Erythroblast (primary cell): ENCODE measurements at regions not wholly inside any gene's neighbourhood (a gene's known extent, or its start where the extent isn't known, plus 50 kb on each side); places are given as distances from the start of the nearest gene placed in this dataset.
"Not testable (repeated sequence)": the region's sequence is repeated elsewhere in the genome, so short reads cannot be mapped to it uniquely, and the experiment has no call there.

Experiments
- DNase-seq, 2 experiments: peaks; one replicate each; lab custom pipeline; 2025; lab: John Stamatoyannopoulos, UW
- GATA1 ChIP-seq: IDR thresholded peaks from 2 replicates; pipeline ENCODE4 v1.6.1; 2011; ENCODE audit warnings: low read depth, mild to moderate bottlenecking, control low read depth, low read length, moderate library complexity
- POLR2A ChIP-seq: IDR thresholded peaks from 2 replicates; pipeline ENCODE4 v1.6.1; 2011; ENCODE audit warnings: mild to moderate bottlenecking, low read length

- TF ChIP-seq GATA1 (no peak), POLR2A (no peak)
These were observed 114.6 kb upstream of the THUMPD2 start for GRCh38 chr2:39893616-39894015.

DNA sequence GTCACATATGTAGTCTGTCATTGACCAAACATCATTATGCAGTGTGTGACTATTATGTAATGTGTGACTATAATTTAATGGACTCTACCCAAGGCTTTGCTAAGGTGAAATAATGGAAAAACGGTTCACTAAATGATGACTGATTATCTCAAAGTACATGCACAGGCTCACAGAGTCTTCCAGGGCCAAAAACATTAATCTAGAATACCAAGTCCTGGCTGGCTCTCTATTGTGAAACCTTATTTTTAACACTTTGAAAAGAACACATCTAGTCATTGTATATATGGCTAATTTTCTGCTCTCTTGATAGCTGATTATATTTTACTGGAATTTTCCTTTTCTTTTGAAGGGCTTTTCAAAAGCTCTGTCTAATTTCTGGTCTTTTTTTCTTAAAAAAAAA is 102.9 kb upstream of the THUMPD2 start:
- TF ChIP-seq GATA1 (no peak), POLR2A (no peak)
- DNase-seq, result no peak

More at GRCh38 chr2:39893616-39894015, 114.6 kb upstream of the THUMPD2 start:
- no peak for DNase-seq

DNA sequence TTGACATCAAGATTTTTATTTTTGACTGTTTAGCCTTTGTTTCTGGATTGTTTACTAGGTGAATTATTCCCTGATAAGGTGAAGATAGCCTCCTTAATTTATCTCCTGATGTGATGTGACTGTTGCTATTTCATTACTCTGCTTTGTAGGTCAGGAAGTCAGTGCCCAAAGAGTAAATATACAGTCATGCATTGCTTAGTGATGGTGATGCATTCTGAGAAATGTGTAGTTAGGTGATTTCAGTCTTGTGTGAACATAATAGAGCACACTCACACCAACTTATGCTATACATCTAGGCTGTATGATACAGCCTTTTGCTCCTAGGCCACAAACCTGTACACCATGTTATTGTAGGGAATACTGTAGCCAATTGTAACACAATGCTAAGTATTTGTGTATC is 102.4 kb upstream of the THUMPD2 start:
- TF ChIP-seq POLR2A (no peak), GATA1 (no peak)
- no peak for DNase-seq

DNA sequence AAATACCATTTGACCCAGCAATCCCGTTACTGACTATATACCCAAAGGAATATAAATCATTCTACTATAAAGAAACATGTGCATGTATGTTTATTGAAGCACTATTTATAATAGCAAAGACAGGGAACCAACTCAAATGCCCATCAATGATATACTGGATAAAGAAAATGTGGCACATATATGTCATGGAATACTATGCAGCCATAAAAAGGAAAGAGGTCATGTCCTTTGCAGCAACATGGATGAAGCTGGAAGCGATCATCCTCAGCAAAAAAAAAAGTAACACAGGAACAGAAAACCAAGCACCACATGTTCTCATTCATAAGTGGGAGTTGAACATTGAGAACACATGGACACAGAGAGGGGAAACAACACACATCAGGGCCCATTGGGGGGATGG is 99.9 kb upstream of the THUMPD2 start:
- DNase-seq, result not testable (repeated sequence)

- no peak for TF ChIP-seq GATA1
- TF ChIP-seq POLR2A, result no peak
- DNase-seq, result no peak
These were observed 96.8 kb upstream of the THUMPD2 start for GRCh38 chr2:39875914-39876267.

GRCh38 chr2:39875182-39875913 is 96.3 kb upstream of the THUMPD2 start:
- TF ChIP-seq GATA1, result no peak
- no peak for TF ChIP-seq POLR2A
- DNase-seq, result no peak

DNA sequence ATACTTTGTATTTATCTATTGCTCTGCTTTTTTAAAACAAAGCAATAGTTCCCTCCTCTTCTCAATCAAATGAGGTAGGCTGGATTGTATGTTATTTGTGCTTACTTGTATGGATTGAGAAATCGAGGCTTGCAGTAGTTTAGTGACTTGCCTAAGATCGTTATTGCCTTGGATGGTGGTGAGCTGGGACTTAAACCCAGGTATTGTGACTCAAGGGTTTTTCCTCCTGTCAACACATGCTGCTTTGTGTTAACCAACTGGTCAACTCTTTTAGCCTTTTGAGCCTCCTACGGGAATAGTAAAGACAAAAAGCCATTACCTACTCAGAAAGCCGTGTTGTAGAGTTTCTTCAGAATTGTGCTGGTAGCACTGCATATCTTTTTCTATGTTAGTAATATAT is 95.2 kb upstream of the THUMPD2 start:
- no peak for DNase-seq

DNA sequence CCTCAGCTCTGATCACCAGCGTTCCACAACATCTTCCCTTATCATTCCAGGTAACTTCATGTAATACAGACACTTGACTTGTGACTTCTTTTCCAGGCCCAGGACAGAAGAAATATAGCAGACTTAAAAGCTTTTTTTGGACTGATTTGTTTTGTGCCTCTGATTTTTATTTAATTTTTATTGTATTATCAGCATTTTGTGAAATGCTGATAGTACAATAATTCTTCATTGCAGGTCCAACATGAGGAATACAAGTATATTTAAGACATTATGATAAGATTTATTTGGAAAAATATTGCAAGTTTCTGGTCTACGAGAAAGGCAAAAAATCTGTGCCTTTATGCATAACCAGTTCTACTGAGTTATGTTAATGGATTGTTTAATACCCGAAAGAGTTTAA is 94.5 kb upstream of the THUMPD2 start:
- no peak for TF ChIP-seq GATA1
- no peak for TF ChIP-seq POLR2A
- DNase-seq, result no peak

More for the DNA sequence above, 95.2 kb upstream of the THUMPD2 start:
- no peak for TF ChIP-seq POLR2A
- no peak for TF ChIP-seq GATA1

DNA sequence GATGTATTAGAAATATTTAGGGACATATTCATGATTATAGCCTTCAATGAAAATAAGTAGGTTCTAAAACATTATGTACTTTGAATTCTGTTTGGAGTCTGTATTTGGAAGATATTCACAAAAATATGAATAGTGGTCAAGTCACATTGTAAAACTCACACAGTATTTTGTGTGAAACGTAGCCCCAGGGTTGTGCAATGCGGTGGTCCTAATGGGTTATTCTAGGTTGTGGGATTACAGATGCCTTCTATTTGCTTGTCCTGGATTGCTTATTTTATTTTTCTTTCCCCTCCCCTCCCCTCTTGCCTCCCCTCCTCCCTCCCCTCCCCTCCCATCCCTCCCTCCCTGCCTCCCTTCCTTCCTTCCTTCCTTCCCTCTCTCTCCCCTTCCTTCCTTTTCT is 93.7 kb upstream of the THUMPD2 start:
- DNase-seq, result no peak
- no peak for TF ChIP-seq GATA1
- no peak for TF ChIP-seq POLR2A

DNA sequence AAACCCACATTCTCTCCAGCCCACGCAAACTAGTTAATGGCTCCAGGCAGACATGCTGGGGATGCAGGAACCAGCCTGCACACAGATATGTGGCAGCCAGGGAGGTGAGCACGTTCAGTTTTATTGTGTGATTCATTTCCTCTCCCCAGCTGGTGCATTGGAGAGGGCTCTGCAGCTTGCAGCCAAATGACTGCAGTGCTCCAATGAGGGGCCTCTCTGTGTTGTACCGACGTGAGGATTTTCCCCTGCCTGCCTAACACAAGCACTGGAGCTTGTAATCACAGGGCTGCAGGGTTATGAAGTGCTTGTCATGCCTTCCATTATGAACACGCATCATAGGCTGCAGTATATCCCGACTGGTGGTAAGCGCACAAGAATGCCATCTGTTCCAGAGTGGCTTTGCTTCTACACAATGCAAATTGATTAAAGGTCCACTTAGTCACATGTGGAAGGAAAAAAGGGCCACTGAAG is 92.3 kb upstream of the THUMPD2 start:
- TF ChIP-seq GATA1, result no peak
- no peak for TF ChIP-seq POLR2A
- DNase-seq, result no peak

DNA sequence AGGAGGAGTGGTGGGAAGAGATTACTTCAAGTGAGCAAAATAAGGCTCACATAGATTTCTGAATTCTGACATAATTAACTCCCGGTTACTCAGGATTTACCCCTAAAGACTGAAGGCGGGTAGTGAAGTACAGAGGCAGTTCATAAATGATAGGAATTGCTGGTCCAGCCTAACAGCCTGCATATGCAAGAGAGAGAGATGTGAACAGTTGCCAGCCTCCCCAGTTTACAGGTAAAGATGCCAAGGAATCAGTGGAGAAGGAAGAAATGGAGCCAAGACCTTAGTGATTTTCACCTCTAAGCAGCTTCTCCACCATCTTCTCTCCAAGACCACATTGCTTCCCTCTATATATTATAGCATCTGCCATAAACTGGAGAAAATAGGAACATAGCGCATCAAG is 91.8 kb upstream of the THUMPD2 start:
- TF ChIP-seq POLR2A (no peak), GATA1 (no peak)
- DNase-seq, result no peak

DNA sequence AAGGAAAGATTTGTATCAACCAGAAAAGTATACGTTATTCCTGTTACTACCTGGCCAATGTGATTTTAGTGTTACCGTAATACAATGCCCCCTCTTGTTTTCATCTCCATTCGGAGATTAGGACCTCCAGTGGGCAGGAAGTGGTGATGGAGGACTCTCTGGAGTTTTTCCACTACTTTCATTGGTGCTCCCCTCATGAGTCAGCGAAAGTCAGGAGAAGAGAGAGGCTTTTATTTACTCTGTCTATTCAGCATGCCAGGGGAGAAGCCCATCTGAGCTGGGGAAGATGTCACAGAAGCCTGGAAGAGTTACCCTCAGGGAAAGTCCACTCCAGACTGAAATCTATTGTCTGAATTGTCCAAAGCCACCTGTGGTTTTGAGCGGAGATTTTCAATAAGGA is 88.2 kb upstream of the THUMPD2 start:
- TF ChIP-seq POLR2A (no peak), GATA1 (no peak)
- no peak for DNase-seq

DNA sequence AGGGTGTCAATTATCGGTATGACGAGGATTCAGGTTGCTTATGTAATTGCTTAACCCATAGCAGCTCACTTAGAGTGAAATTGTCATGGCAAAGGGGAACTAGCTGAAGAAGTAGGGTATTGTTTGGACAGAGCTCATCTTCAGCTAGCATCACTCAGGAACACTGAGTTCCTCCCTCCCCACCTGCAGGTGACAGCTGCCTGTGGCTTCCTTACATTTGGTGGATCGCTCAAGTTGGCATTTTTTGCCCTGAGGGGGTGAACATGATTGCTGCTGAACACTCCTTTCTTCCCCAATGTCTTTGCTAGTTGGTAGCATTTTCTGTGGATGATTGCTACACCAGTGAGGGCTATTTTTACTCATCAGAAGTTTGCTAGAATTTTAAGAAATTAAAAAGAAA is 86.7 kb upstream of the THUMPD2 start:
- no peak for TF ChIP-seq POLR2A
- no peak for TF ChIP-seq GATA1
- DNase-seq, result no peak

GRCh38 chr2:39863672-39864071 is 84.6 kb upstream of the THUMPD2 start:
- DNase-seq, result not testable (repeated sequence)

DNA sequence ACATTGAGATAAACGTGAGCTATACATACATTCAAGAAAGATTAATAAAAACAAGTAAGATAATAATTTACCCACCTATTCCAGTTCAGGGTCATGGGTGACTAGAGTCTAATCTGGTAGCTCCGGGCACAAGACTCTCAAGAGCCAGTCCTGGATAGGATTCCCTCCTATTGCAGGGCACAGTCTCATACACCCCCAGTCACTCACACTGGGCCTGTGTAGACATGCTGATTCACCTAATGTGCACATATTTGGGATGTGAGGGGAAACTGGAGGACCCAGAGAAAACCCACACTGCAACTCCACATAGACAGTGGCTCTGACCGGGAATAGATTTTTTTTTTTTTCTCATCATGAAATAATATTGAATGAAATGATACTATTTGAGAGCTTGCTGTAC is 81.5 kb upstream of the THUMPD2 start:
- no peak for DNase-seq
- TF ChIP-seq POLR2A (no peak), GATA1 (no peak)

DNA sequence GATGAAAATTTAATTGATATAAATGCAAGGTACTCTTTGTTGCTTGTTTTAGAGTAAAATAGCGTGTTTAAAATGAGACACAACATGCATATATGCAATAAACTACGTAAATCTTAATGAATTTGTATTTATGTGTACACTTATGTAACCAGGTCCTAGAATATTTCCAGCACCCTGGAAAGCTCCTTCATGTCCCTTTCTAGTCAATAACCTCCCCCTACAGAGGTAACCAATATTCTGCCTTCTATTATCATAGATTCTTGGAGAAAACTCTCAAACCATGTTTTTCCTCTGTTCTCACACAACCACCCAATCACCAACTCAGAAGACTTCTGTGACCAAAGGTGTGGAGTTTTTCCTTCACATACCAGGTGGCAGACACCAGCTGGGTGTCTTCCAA is 79.6 kb upstream of the THUMPD2 start:
- no peak for DNase-seq

GRCh38 chr2:39855856-39856255 is 76.8 kb upstream of the THUMPD2 start:
- TF ChIP-seq GATA1 (no peak), POLR2A (no peak)

More for the DNA sequence above, 79.6 kb upstream of the THUMPD2 start:
- TF ChIP-seq GATA1 (no peak), POLR2A (no peak)

More at GRCh38 chr2:39855856-39856255, 76.8 kb upstream of the THUMPD2 start:
- no peak for DNase-seq
